Transverse colon (tissue), 4 donors: ENCODE measurements at regions not wholly inside any gene's neighbourhood (a gene's known extent, or its start where the extent isn't known, plus 50 kb on each side); places are given as distances from the start of the nearest gene placed in this dataset.

Experiments
- DNase-seq: peaks from one replicate; pipeline ENCODE4 v3.0.0-alpha.2; 2019
- H3K27ac ChIP-seq, 4 donors: fragments of 200-600 bp; sonication (generic); 2 replicates each; pipeline ENCODE4 v1.5.1; 2016 to 2018; ENCODE audit warnings: inconsistent platforms in 4 of 4
- H3K27me3 ChIP-seq: fragments of 200-600 bp; sonication (generic); 2 replicates; pipeline ENCODE4 v1.5.1; 2017; ENCODE audit warnings: inconsistent platforms
- H3K36me3 ChIP-seq, 4 donors: fragments of 200-600 bp; sonication (generic); 2 replicates each; pipeline ENCODE4 v1.5.1; 2017 to 2019; ENCODE audit warnings: inconsistent platforms in 4 of 4
- H3K4me1 ChIP-seq, 4 donors: fragments of 200-600 bp; sonication (generic); 2 replicates each; pipeline ENCODE4 v1.5.1; 2017 to 2020; ENCODE audit warnings: inconsistent platforms in 4 of 4
- H3K4me3 ChIP-seq, 4 donors: fragments of 200-600 bp; sonication (generic); 1 replicate in 1 of 4; 2 replicates in 3 of 4; pipeline versions ENCODE4 v1.5.1 to v1.6.1; 2017 to 2019; ENCODE audit warnings: inconsistent platforms in 4 of 4
- H3K9me3 ChIP-seq, 2 donors: fragments of 200-600 bp; sonication (generic); 2 replicates each; pipeline ENCODE4 v1.5.1; 2017 to 2019; ENCODE audit warnings: inconsistent platforms in 2 of 2
- EP300 ChIP-seq: sonication (generic); formaldehyde crosslinking; IDR thresholded peaks from one replicate; pipeline ENCODE4 v1.6.1; 2017; ENCODE audit warnings: antibody characterized with exemption, low read depth
- POLR2A ChIP-seq: fragments of 450-650 bp; IDR thresholded peaks from one replicate; pipeline ENCODE4 v1.6.1; 2016; ENCODE audit warnings: antibody characterized with exemption, mild to moderate bottlenecking, moderate library complexity
- POLR2AphosphoS5 ChIP-seq, 3 donors: sonication (generic); formaldehyde crosslinking; IDR thresholded peaks; one replicate each; pipeline ENCODE4 v1.6.1; 2016; ENCODE audit warnings: antibody characterized with exemption in 3 of 3
- WGBS, 2 donors: methylation state at CpG; one replicate each; pipeline ENCODE4 v1.1.5; 2018; ENCODE audit warnings: low coverage in 1 of 2; 5-methylcytosine and 5-hydroxymethylcytosine counted together
- in situ Hi-C, 4 donors: fragments of 200-750 bp; cut with MboI; loops; one replicate each; pipeline versions ENCODE4 v1.15.0 to v1.15.1; 2017; ENCODE audit warnings: low sequenced_read_pairs in 3 of 4, low pct_ligation_motif_present in 1 of 4, low pct_unique_long_range_greater_than_20kb in 1 of 4
- intact Hi-C: fragments of 100-400 bp; cut with DNase I; formaldehyde crosslinking; loops from one replicate; pipeline ENCODE4 v1.15.1; 2023; ENCODE audit warnings: low total_unique reads
- TF ChIP-seq, protein P1 (sequence below), 5 experiments: fragments of 200-600 bp in 3 of 5; fragments of 450-650 bp in 2 of 5; sonication (generic) in 3 of 5; IDR thresholded peaks; 1 replicate in 2 of 5; 2 replicates in 3 of 5; pipeline ENCODE4 v1.5.1; 2016 to 2017; ENCODE audit warnings: antibody characterized with exemption in 5 of 5, inconsistent platforms in 3 of 5, mild to moderate bottlenecking in 2 of 5, moderate library complexity in 1 of 5

DNA sequence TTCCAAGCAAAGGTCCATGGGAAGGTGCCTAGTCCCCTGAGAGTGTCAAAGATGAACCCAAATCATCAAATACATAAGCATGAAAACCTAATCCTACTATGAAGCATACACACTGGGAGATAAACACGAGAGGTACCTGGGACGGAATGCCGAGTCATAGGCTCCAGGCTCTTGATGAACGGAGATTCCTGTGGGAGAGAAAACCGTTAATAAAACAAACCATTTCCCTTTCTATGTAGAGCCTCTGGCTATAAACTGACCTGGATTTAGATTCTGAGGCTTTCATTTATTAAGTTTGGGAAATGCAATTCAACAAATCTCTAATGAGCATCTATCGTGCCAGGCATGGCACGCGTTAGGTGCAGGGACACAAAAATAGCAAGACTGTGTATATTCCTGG lies 206.4 kb upstream of the IL12B start:
- DNase-seq = no peak
- no peak for TF ChIP-seq EP300
- TF ChIP-seq POLR2AphosphoS5 (IDR thresholded peaks at IDR 0.05) = no peak
- TF ChIP-seq POLR2A = no peak
- TF ChIP-seq, protein P1, sequence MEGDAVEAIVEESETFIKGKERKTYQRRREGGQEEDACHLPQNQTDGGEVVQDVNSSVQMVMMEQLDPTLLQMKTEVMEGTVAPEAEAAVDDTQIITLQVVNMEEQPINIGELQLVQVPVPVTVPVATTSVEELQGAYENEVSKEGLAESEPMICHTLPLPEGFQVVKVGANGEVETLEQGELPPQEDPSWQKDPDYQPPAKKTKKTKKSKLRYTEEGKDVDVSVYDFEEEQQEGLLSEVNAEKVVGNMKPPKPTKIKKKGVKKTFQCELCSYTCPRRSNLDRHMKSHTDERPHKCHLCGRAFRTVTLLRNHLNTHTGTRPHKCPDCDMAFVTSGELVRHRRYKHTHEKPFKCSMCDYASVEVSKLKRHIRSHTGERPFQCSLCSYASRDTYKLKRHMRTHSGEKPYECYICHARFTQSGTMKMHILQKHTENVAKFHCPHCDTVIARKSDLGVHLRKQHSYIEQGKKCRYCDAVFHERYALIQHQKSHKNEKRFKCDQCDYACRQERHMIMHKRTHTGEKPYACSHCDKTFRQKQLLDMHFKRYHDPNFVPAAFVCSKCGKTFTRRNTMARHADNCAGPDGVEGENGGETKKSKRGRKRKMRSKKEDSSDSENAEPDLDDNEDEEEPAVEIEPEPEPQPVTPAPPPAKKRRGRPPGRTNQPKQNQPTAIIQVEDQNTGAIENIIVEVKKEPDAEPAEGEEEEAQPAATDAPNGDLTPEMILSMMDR (IDR thresholded peaks at IDR 0.05) = no peak
- no peak overlapping the region for H3K27ac ChIP-seq
- no peaks in the 10 kb centered on the region for H3K27me3 ChIP-seq
- WGBS, 2 donors = 91 to 92% methylated on average over 8 of the region's 8 CpGs
- intact Hi-C loops = no loop called here
- no peak overlapping the region for H3K4me3 ChIP-seq
- no peaks in the 10 kb centered on the region for H3K4me1 ChIP-seq
- H3K36me3 ChIP-seq = no peaks in the 10 kb centered on the region
- H3K9me3 ChIP-seq = no peaks in the 10 kb centered on the region
- in situ Hi-C loops = loop anchor here in 1 of 4 donors (25.0 kb wide), 1 partner anchor 451 kb away; no protein-coding TSS in a partner anchor

DNA sequence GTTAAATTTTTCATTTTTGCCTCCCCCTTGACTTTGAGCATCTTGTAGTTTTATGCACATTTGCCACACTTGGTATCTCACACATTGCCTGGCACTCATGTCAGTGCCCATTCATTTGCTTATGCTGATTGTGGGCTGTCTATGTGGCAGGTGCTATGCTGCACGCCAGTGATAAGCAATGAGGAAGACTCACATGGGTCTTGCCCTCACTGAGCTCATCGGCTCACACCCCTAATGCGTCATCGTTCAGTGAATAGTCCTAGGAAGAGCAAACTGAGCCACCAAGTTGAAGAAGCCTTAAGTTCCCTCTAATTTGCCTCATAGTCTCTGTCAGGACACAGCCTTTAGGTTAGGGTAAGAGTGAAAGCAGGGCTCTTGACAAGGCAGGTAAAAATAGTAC lies 209.4 kb upstream of the IL12B start:
- Histone ChIP-seq H3K4me1 (no peaks in the 10 kb centered on the region), H3K27ac (no peak overlapping the region), H3K4me3 (no peak overlapping the region), H3K9me3 (no peaks in the 10 kb centered on the region), H3K36me3 (no peaks in the 10 kb centered on the region), H3K27me3 (no peaks in the 10 kb centered on the region)
- 91% methylated on average over 4 of the region's 4 CpGs; no CpG with 5 or more reads in 1 of the 2 donors for WGBS, 2 donors
- no peak for DNase-seq
- intact Hi-C loops = no loop called here
- TF ChIP-seq POLR2AphosphoS5 (IDR thresholded peaks at IDR 0.05) (no peak), POLR2A (no peak), EP300 (no peak)
- TF ChIP-seq, protein P1 (IDR thresholded peaks at IDR 0.05) = no peak
- in situ Hi-C loops = loop anchor here in 1 of 4 donors (25.0 kb wide), 1 partner anchor 448 kb away; no protein-coding TSS in a partner anchor

DNA sequence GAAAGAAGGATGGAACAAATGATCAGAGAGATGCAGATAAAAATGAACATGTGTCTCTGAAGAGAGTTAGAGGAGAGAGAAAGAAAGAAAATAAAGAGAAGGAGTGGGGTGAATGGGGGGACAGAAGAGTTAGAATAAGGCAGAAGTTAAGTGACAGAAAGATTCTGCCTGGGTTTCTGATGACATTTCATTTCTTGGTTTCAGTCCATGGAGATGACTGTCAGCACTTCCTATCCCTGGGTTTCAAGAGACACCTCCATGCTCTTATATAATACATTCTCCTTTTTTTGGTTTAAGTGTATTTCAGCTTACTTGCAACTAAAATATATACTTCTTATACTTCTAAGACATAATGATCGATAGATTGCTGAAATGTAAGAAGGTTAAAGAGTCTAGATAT lies 213.0 kb upstream of the IL12B start:
- 87 to 92% methylated on average over 1 of the region's 1 CpG for WGBS, 2 donors
- no peaks in the 10 kb centered on the region for H3K4me1 ChIP-seq

DNA sequence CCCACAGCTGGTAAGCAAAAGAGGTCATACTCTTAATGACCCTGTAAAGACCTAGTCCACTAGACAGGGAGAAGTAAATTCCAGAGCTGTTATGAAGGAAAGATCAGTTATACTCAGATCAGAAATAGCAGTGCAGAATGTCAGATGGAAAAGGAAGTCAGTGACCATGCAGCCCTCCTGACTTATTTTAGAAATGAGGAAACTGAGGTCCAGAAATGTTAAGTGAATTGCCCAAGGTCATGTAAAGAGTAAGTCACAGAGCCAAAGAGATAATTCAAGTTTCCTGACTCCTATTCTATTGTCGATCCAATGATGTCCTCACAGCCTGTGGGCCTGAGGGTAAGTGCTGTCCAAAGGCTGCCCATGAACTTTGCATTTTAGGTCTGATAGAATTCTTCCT lies 214.9 kb upstream of the IL12B start:
- intact Hi-C loops (no loop called here), in situ Hi-C loops (loop anchor here in 1 of 4 donors (25.0 kb wide), 1 partner anchor 442 kb away; no protein-coding TSS in a partner anchor)
- Histone ChIP-seq H3K4me1 (no peaks in the 10 kb centered on the region), H3K27ac (no peak overlapping the region), H3K9me3 (no peaks in the 10 kb centered on the region), H3K27me3 (no peaks in the 10 kb centered on the region), H3K4me3 (no peak overlapping the region), H3K36me3 (no peaks in the 10 kb centered on the region)
- no peak for DNase-seq
- WGBS, 2 donors = 55% methylated on average over 1 of the region's 1 CpG
- TF ChIP-seq, protein P1 (IDR thresholded peaks at IDR 0.05) = no peak
- TF ChIP-seq EP300 (no peak), POLR2AphosphoS5 (IDR thresholded peaks at IDR 0.05) (no peak), POLR2A (no peak)

More for the DNA sequence above, 213.0 kb upstream of the IL12B start:
- no peak overlapping the region for H3K4me3 ChIP-seq
- no peaks in the 10 kb centered on the region for H3K27me3 ChIP-seq
- in situ Hi-C loops = loop anchor here in 1 of 4 donors (25.0 kb wide), 1 partner anchor 444 kb away; no protein-coding TSS in a partner anchor
- intact Hi-C loops = no loop called here
- H3K36me3 ChIP-seq = no peaks in the 10 kb centered on the region
- H3K9me3 ChIP-seq = no peaks in the 10 kb centered on the region
- no peak overlapping the region for H3K27ac ChIP-seq
- TF ChIP-seq EP300 = no peak
- TF ChIP-seq, protein P1 (IDR thresholded peaks at IDR 0.05) = no peak
- TF ChIP-seq POLR2AphosphoS5 (IDR thresholded peaks at IDR 0.05) = no peak
- TF ChIP-seq POLR2A = no peak
- no peak for DNase-seq
